IMR-90 (cell line): ENCODE measurements at regions not wholly inside any gene's neighbourhood (a gene's known extent, or its start where the extent isn't known, plus 50 kb on each side); places are given as distances from the start of the nearest gene placed in this dataset.

Source experiments
- ATAC-seq: fragments of 200-7000 bp; cut with Tn5 transposase; 2 replicates; pipeline ENCODE4 v1.9.1; 2020; ENCODE audit warnings: low read depth, mild to moderate bottlenecking, moderate library complexity
- BruUV-seq: library from RNA; stranded (reverse); fragments of 400-500 nt; replicated peaks from 2 replicates; lab custom pipeline; 2021; lab: Mats Ljungman, UMichigan
- CTCF ChIA-PET: fragments of 300-600 bp; formaldehyde crosslinking; extraction: SDS; loops from one replicate; lab custom pipeline; 2021; ENCODE audit warnings: antibody characterized with exemption; lab: Yijun Ruan, JAX
- POLR2A ChIA-PET: fragments of 300-600 bp; sonication (Branson Sonifier 250); formaldehyde crosslinking; loops from one replicate; lab custom pipeline; 2022; ENCODE audit warnings: antibody characterized with exemption; ENCODE audit not compliant: unreplicated experiment; lab: Charles Lee
- DNase-seq: peaks from one replicate; pipeline ENCODE4 v3.0.0; 2013
- H2AFZ ChIP-seq: replicated peaks from 2 replicates; pipeline ENCODE3; 2013; ENCODE audit warnings: low read length, mild to moderate bottlenecking; ENCODE audit not compliant: poor library complexity
- H2AK5ac ChIP-seq: 2 replicates; pipeline ENCODE4 v1.6.1; 2013; ENCODE audit warnings: low read depth, low read length, inconsistent platforms
- H2AK9ac ChIP-seq: replicated peaks from 2 replicates; pipeline ENCODE3; 2013; ENCODE audit warnings: mild to moderate bottlenecking, low read depth, low read length, moderate library complexity; ENCODE audit not compliant: poor library complexity
- H2BK120ac ChIP-seq: 2 replicates; pipeline ENCODE4 v1.6.1; 2013; ENCODE audit warnings: low read depth, low read length, inconsistent platforms
- H2BK15ac ChIP-seq: 3 replicates; pipeline ENCODE4 v1.6.1; 2013; ENCODE audit warnings: low read depth, low read length, inconsistent platforms
- H2BK20ac ChIP-seq: 2 replicates; pipeline ENCODE4 v1.6.1; 2013; ENCODE audit warnings: low read depth, mild to moderate bottlenecking, inconsistent platforms, low read length, moderate library complexity
- H2BK5ac ChIP-seq: 2 replicates; pipeline ENCODE4 v1.6.1; 2013; ENCODE audit warnings: mild to moderate bottlenecking, low read depth, low read length, inconsistent platforms; ENCODE audit not compliant: poor library complexity, severe bottlenecking
- H3K14ac ChIP-seq: replicated peaks from 2 replicates; pipeline ENCODE4 v1.6.1; 2013; ENCODE audit warnings: low read depth, low read length, inconsistent platforms
- H3K18ac ChIP-seq: 2 replicates; pipeline ENCODE4 v1.6.1; 2013; ENCODE audit warnings: low read depth, low read length, control low read depth
- H3K23ac ChIP-seq: 2 replicates; pipeline ENCODE4 v1.6.1; 2013; ENCODE audit warnings: low read depth, low read length, inconsistent platforms
- H3K27ac ChIP-seq: 2 replicates; pipeline ENCODE4 v1.5.1; 2013; ENCODE audit warnings: mild to moderate bottlenecking, control low read depth, low read length; ENCODE audit not compliant: insufficient read depth
- H3K27me3 ChIP-seq: 2 replicates; pipeline ENCODE4 v1.6.1; 2013; ENCODE audit warnings: low read length; ENCODE audit not compliant: control insufficient read depth, insufficient read depth
- H3K36me3 ChIP-seq: 2 replicates; pipeline ENCODE4 v1.6.1; 2013; ENCODE audit warnings: low read length, mixed read lengths; ENCODE audit not compliant: control insufficient read depth, insufficient read depth
- H3K4ac ChIP-seq: 2 replicates; pipeline ENCODE4 v1.6.1; 2013; ENCODE audit warnings: low read depth, low read length, inconsistent platforms
- H3K4me1 ChIP-seq: 2 replicates; pipeline ENCODE4 v1.6.1; 2013; ENCODE audit warnings: low read length, mixed read lengths; ENCODE audit not compliant: control insufficient read depth, insufficient read depth
- H3K4me2 ChIP-seq: 2 replicates; pipeline ENCODE4 v1.6.1; 2013; ENCODE audit warnings: low read depth, mild to moderate bottlenecking, control low read depth, low read length, moderate library complexity
- H3K4me3 ChIP-seq: 2 replicates; pipeline ENCODE4 v1.5.1; 2013; ENCODE audit warnings: low read depth, mild to moderate bottlenecking, control low read depth, low read length, moderate library complexity; ENCODE audit not compliant: insufficient read depth
- H3K56ac ChIP-seq: 2 replicates; pipeline ENCODE4 v1.6.1; 2013; ENCODE audit warnings: low read length, inconsistent platforms; ENCODE audit not compliant: insufficient read depth; ENCODE audit errors: extremely low read depth
- H3K79me1 ChIP-seq, 2 experiments: 2 replicates each; pipeline ENCODE4 v1.6.1; 2013; ENCODE audit warnings: low read length in 2 of 2, inconsistent platforms in 1 of 2, low read depth in 1 of 2
- H3K9ac ChIP-seq: 2 replicates; pipeline ENCODE4 v1.6.1; 2013; ENCODE audit warnings: low read depth, low read length, control low read depth
- H3K9me1 ChIP-seq: 2 replicates; pipeline ENCODE4 v1.6.1; 2013; ENCODE audit warnings: low read length, inconsistent platforms; ENCODE audit not compliant: insufficient read depth
- H3K9me3 ChIP-seq: 2 replicates; pipeline ENCODE4 v1.6.1; 2013; ENCODE audit warnings: low read length; ENCODE audit not compliant: control insufficient read depth, insufficient read depth
- H4K20me1 ChIP-seq: 2 replicates; pipeline ENCODE4 v1.6.1; 2013; ENCODE audit warnings: low read length, inconsistent platforms; ENCODE audit not compliant: insufficient read depth
- H4K5ac ChIP-seq: 2 replicates; pipeline ENCODE4 v1.6.1; 2013; ENCODE audit warnings: mild to moderate bottlenecking, low read depth, low read length, control low read depth
- H4K8ac ChIP-seq, 2 experiments: 2 replicates each; pipeline ENCODE4 v1.6.1; 2013; ENCODE audit warnings: low read depth in 2 of 2, low read length in 2 of 2, control low read depth in 1 of 2, inconsistent platforms in 1 of 2
- H4K91ac ChIP-seq: 2 replicates; pipeline ENCODE4 v1.6.1; 2013; ENCODE audit warnings: low read depth, low read length, inconsistent platforms; ENCODE audit not compliant: insufficient read depth
- CEBPB ChIP-seq: IDR thresholded peaks from 2 replicates; pipeline ENCODE4 v1.6.1; 2012; ENCODE audit warnings: low read depth, low read length, improper control_type of control experiment
- NFE2L2 ChIP-seq: fragments of 150-350 bp; IDR thresholded peaks from 2 replicates; pipeline ENCODE4 v1.6.1; 2016; ENCODE audit warnings: low read depth, mild to moderate bottlenecking, low read length
- WGBS, 2 experiments: methylation state at CpG; one replicate each; pipeline versions ENCODE4 v1.1.5 to v1.1.7; 2013; ENCODE audit warnings: missing lambda C conversion rate in 2 of 2; ENCODE audit not compliant: insufficient read length in 1 of 2; ENCODE audit errors: extremely low coverage in 2 of 2; 5-methylcytosine and 5-hydroxymethylcytosine counted together
- dilution Hi-C: fragments of 300-500 bp; cut with HindIII; formaldehyde crosslinking; loops from one replicate; pipeline ENCODE4 v1.14.3; 2018; ENCODE audit warnings: low sequenced_read_pairs; ENCODE audit not compliant: unreplicated experiment
- in situ Hi-C: fragments of 300-500 bp; cut with MboI; formaldehyde crosslinking; loops from 3 replicates; pipeline ENCODE4 v1.14.3; 2019; ENCODE audit warnings: low sequenced_read_pairs, inconsistent platforms, mixed read lengths
- intact Hi-C: fragments of 100-400 bp; cut with micrococcal nuclease; formaldehyde crosslinking; loops from 2 replicates; pipeline ENCODE4 v1.10.0; 2022

GRCh38 chr7:92953657-92954056 is 117.3 kb upstream of the CDK6 start:
- H3K79me1 ChIP-seq = no peaks in the 10 kb centered on the region
- no peak overlapping the region for H2AK9ac ChIP-seq
- no peaks in the 10 kb centered on the region for H3K36me3 ChIP-seq
- ChIA-PET POLR2A (no interaction called here), CTCF (interaction anchor here (1.4 to 1.8 kb wide), 2 partner anchors 9 to 14 kb away, joined by 5 to 9 read pairs; no protein-coding TSS in a partner anchor)
- no peak overlapping the region for H4K5ac ChIP-seq
- no peak overlapping the region for H3K4me2 ChIP-seq
- no peak overlapping the region for H2BK20ac ChIP-seq
- no peak overlapping the region for H3K4me3 ChIP-seq
- no peak overlapping the region for H2BK5ac ChIP-seq
- no peaks in the 10 kb centered on the region for H3K27me3 ChIP-seq
- no peaks in the 10 kb centered on the region for H4K20me1 ChIP-seq
- dilution Hi-C loops (no loop called here), intact Hi-C loops (no loop called here), in situ Hi-C loops (no loop called here)
- no peak overlapping the region for H3K4ac ChIP-seq
- DNase-seq = no peak
- no peaks in the 10 kb centered on the region for H3K9me1 ChIP-seq
- H3K14ac ChIP-seq = no peak overlapping the region
- no peaks in the 10 kb centered on the region for H3K4me1 ChIP-seq
- H3K9me3 ChIP-seq = peaks cover 4% of the 10 kb centered on the region
- no peak overlapping the region for H3K23ac ChIP-seq
- peak overlapping the region; percentile 0 for H2AFZ ChIP-seq
- no peak overlapping the region for H4K8ac ChIP-seq
- no peak overlapping the region for H3K56ac ChIP-seq
- no peak overlapping the region for H3K18ac ChIP-seq
- no CpG with 5 or more reads among the region's 2 CpGs for WGBS, 2 experiments
- no peak overlapping the region for H3K27ac ChIP-seq
- ATAC-seq = no peak
- H2BK120ac ChIP-seq = no peak overlapping the region
- H2BK15ac ChIP-seq = no peak overlapping the region
- 0 out of 2 replicates have a peak, but pooled peaks have one; percentile 1 for TF ChIP-seq CEBPB
- no peak for TF ChIP-seq NFE2L2
- no peak overlapping the region for H4K91ac ChIP-seq
- H2AK5ac ChIP-seq = no peak overlapping the region
- BruUV-seq = no TSS peak
- no peak overlapping the region for H3K9ac ChIP-seq
